GM12864 (cell line): ENCODE measurements at regions not wholly inside any gene's neighbourhood (a gene's known extent, or its start where the extent isn't known, plus 50 kb on each side); places are given as distances from the start of the nearest gene placed in this dataset.

Experiments
- DNase-seq: peaks from one replicate; pipeline ENCODE4 v3.0.0-alpha.2; 2011; ENCODE audit warnings: low read depth
- H3K4me3 ChIP-seq: 2 replicates; pipeline ENCODE4 v1.5.1; 2011; ENCODE audit warnings: mild to moderate bottlenecking, low read depth, low read length, control low read depth
- TF ChIP-seq, protein P1 (sequence below): IDR thresholded peaks from 2 replicates; pipeline ENCODE4 v1.5.1; 2011; ENCODE audit warnings: low read depth, mild to moderate bottlenecking, moderate library complexity, low read length, control low read depth, inconsistent platforms; ENCODE audit errors: missing control alignments

DNA sequence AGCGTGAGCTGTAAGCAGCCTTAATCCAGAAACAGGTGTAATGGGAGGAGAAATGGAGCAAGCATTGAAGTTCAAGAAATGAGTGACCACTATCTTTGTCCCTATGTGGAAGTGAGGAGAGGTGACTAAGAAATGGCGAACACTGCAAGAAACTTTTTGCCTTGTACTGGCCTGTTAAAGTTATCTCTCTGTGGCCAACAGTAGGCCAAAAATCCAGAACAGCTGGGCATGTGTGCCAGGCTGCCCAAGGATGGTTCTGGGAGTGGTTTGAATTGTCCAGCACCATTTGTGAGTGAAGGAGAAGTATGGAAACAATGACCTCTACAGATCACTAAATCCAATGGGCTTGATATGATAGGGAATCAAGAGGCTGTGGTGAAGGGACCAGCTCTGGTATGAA lies 83.3 kb upstream of the FRMD6 start:
- no peak for DNase-seq
- H3K4me3 ChIP-seq = no peak overlapping the region
- TF ChIP-seq, protein P1, sequence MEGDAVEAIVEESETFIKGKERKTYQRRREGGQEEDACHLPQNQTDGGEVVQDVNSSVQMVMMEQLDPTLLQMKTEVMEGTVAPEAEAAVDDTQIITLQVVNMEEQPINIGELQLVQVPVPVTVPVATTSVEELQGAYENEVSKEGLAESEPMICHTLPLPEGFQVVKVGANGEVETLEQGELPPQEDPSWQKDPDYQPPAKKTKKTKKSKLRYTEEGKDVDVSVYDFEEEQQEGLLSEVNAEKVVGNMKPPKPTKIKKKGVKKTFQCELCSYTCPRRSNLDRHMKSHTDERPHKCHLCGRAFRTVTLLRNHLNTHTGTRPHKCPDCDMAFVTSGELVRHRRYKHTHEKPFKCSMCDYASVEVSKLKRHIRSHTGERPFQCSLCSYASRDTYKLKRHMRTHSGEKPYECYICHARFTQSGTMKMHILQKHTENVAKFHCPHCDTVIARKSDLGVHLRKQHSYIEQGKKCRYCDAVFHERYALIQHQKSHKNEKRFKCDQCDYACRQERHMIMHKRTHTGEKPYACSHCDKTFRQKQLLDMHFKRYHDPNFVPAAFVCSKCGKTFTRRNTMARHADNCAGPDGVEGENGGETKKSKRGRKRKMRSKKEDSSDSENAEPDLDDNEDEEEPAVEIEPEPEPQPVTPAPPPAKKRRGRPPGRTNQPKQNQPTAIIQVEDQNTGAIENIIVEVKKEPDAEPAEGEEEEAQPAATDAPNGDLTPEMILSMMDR = no peak

DNA sequence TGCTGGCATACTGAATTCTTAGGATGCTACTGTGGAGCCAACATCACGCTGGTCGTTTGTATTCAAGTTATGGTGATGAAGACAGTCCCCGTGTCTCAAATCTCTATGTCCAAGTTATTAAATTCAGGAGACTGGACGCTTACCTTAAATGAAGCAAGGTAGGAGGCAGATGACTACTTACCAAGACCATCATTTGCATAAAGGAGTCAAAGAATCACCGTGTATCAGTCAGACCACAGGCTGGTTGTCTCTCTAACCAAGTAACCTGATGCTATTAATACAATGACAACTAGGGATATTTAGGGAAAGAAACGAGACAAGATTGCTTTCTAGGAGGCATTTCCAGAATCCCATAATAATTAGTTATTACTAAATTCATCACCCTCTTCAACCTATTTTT lies 78.1 kb upstream of the FRMD6 start:
- no peak overlapping the region for H3K4me3 ChIP-seq
- no peak for DNase-seq
- TF ChIP-seq, protein P1 = no peak

DNA sequence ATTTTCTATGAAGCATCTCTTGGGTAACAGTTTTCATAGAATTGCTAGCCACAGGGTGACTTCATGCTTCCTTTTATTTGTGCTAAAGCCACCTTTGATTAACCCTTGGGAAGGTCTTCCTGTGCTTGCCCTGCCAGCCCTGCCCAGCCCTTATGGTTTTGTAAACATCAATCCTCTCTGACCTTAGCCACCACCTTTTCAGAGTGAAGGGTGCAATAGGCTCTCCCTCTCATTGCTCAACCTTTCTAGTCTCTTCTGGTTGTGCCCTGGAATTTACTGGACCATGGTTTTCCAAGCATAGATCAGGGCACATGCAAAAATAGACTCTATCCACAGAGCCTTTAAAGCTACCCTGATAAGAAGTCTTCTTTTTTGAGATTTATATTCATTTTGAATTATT lies 77.7 kb upstream of the FRMD6 start:
- TF ChIP-seq, protein P1 = no peak
- no peak for DNase-seq

DNA sequence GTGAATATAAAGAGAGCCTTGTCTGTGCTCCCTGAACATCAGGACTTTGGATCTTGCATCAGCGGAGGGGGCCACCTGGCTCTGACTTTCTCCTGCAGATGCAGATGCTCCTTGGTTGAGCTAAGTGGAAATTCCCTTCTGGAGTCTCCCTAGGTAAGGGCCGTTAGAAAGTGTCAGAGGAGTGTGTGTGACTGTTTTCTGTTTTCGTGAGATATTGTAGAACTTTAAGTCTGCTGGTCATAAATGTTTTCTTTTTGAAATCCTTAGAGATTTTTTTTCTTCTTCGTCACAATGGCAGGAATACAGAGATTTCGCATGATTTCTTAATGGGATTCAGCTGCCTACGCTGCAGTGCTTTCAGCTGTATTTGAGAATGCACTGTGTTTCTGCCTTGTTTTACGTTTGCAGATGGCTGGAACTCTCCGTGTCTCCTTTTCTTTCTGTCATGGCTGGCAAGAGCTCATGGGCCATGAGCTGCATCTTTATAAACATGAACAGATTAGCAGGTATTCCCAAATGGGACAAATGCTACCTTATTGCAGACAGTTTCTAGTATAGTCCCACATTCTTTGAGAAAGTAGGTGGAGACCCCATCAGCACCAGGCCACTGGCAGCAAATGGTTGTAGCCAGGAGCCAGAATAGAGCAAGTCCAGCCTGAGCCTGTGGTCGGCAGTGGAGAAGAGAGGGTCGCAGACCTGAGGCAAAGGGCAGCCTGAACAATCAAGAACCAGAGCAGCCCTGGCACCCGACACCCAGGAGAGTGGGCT lies 76.2 kb upstream of the FRMD6 start:
- no peak for DNase-seq
- H3K4me3 ChIP-seq = no peak overlapping the region
- TF ChIP-seq, protein P1 = no peak

More for the DNA sequence above, 77.7 kb upstream of the FRMD6 start:
- no peak overlapping the region for H3K4me3 ChIP-seq

DNA sequence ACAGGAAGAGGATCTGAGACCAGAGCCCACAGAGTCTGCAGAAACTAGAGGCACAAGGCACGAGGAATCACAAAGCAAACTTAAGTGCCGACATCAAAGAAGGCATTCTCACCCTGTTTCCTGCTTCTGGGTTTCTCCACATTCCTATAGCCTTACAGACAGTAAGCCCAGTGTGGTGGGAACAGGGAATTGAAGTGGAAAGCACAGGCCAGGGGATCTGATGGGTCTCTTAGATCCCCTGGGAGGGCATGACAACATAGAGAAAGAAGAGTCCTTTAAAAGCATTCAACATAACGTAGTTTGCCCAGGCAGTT lies 75.6 kb upstream of the FRMD6 start:
- no peak overlapping the region for H3K4me3 ChIP-seq
- TF ChIP-seq, protein P1 = no peak
- DNase-seq = no peak

DNA sequence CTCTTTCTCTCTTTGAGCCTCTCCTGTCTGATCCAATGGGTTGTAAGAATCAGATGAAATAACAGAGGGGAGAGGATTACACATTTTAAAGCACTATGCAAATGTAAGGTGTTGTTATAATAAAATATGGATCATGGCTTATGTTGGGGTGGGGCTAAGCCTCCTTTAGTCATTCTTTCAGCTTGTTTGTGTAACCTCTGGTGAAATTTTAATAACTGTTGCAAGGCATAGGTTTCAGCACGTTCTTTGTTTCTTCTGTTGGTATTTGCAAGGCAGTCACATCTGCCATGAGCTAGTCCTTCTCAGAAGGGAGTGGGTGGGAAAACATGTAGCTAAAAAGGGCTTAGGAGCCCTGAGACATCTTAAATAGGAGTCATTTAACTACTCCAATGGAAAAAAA lies 74.8 kb upstream of the FRMD6 start:
- TF ChIP-seq, protein P1 = no peak
- no peak overlapping the region for H3K4me3 ChIP-seq

DNA sequence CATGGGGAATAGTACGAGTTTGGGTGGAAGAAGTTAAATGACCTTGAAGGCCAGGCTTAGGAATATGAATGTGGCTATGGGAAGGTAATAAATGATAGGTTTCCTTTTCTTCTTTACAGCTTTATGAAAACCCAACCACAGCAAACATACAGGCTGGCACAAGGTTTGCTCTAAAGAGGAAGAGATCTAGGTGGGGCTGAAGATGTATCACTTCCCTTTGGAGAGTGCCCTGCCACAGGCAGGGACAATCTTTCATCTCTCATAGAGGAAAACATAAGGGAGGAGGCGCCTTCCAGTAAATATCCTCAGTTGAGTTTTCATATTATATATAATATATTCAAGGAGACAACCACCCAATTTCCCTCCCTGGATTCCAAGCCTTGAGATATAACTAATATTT lies 72.9 kb upstream of the FRMD6 start:
- no peak overlapping the region for H3K4me3 ChIP-seq
- TF ChIP-seq, protein P1 = no peak
- no peak for DNase-seq

More for the DNA sequence above, 74.8 kb upstream of the FRMD6 start:
- DNase-seq = no peak
